ENCODE measurements at regions not wholly inside any gene's neighbourhood (a gene's known extent, or its start where the extent isn't known, plus 50 kb on each side); places are given as distances from the start of the nearest gene placed in this dataset.
A peak's percentile ranks its signal among the peaks of the same experiment; 100 is the strongest.
"Not testable (repeated sequence)": the region's sequence is repeated elsewhere in the genome, so short reads cannot be mapped to it uniquely, and the experiment has no call there.

DNA sequence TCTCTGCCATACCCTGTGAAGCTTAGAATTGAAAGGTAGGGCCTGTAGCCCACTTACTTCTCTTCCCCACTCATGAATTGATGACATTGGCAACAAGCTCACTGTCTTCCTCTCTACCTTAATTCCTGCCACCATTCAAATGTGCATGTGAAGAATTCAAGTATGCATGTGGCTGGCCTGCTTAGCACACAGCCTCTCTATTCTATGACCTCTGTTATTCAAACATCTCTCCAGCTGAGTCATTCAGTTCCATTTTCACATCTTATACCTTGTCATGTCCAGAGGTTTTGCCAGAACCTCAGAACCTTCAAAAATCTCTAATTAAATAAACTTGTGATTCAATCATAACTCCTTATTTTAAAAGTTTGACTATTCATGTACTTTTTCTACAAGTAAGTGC lies 114.7 kb upstream of the MAN2A1 start:
- no peak for DNase-seq (ENCODE audit: low read depth)

DNA sequence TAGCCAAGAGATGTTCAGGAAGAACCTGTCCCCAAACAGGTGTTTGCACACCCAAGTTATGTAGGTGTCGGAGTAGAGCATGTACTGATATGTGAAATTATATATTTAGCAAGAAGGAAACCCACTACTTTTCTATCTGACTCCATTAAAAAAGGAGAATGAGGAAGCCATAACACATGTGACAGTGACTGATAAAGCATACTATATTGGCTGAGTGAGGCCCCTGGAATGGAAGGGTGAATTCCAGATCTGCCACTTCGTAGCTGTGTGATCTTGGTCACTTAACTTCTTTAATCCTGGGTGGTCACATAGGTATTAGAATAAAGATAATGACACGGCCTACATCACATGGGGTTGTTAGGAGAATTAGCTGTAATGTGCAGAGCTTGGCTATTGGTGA lies 116.0 kb upstream of the MAN2A1 start:
- DNase-seq (ENCODE audit: low read depth) = no peak

DNA sequence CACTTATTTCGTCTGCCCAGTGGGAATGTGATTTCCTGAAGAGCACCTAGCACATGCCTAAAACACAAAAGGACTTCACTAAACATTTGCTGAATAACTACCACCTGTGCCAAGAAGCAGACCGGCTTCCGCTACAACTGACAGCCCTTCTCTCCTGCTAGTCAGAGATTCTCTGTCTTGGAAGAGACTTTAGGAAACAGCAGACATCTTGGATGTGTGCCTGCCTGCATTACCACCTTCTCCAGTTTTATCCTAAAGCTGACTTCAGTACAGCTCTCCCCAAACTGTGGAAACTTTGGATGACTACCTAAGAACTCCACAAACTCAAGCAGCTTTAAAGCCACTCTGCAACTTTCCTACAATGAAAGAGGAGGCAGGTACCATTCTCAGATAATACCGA lies 116.5 kb upstream of the MAN2A1 start:
- no peak for DNase-seq (ENCODE audit: low read depth)

DNA sequence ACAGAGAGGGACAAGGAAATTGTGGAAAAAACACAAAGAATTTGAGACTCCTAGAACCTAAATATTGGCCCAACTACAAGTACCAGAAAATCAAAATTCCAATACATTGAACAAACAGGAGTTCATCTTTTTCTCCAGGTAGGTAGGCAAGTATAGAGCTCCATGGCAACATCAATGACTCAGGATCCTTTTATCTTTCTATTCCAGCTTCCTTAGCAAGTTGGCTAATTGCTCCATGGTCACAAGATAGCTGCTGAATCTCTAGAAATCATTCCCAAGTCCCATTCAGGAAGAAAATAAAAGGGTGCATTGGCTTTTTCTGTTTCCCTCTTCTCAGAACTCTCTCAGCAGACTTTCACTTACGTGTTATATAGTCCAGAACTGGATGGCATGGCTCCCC lies 117.9 kb upstream of the MAN2A1 start:
- no peak for DNase-seq (ENCODE audit: low read depth)

DNA sequence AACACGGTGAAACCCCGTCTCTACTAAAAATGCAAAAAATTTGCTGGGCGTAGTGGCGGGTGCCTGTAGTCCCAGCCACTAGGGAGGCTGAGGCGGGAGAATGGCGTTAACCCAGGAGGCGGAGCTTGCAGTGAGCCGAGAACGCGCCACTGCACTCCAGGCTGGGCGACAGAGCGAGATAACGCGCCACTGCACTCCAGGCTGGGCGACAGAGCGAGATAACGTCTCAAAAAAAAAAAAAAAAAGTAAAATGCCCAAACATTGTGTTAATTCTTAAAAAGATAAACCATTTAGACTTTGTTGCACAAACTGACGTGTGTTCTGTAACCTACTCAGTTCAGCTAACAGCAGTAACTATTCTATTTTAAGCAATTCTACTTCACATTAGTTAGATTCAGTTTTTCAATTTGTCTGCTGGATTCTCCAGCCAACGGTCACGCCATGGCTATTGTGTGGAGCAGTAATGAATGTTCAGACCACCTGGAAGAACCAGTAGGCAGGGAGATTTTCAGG lies 119.3 kb upstream of the MAN2A1 start:
- DNase-seq (ENCODE audit: low read depth) = no peak

DNA sequence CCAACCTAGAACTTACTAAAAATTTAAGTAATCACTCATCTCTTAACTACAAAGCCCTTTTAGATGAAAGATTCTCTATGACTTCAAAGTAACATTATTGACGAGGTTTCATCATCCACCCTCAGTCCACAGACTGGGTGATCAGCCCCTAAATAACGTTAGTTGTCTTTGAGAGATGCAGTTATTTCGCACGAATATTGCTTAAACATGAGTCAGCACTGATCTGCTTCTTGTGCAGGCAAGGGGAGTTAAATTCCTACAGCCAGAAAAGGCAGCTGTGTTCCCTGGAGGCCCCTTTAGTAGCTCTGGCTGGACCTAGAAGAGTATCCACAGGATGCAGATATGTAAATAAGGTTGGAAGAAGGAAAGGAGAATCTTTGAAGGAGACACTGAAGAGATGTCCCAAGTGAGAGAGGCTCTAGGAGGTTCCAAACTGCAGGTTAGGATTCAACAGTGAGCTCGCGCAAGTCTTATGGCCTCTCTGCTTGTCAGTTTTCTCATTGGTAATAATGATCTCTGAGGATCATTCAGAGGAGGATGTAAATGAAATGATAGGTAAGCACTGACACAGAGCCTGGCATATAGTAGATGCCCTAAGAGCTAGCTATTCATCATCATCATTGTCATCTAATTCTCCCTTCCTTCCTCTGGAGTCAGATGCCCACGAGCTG lies 122.2 kb upstream of the MAN2A1 start:
- peak; percentile 10 for DNase-seq (ENCODE audit: low read depth)

DNA sequence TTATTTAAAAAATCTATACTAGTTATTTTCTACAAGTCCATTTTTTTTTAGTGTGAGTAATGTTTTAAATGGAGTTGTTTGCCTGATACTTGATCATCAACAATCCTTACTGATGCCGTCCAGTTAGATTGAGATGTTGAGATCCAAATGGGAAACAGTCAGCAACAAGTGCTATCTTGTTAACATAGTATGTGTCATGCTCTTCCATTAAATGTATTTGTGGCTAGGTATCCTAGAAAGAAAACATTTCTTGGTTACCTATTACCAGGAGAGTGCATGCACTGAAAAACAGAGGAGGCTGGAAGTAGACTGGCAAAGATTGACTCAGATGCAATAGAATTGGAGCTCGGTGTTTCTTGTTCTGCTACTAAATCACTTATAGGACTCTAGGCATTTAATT lies 123.4 kb upstream of the MAN2A1 start:
- no peak for DNase-seq (ENCODE audit: low read depth)

DNA sequence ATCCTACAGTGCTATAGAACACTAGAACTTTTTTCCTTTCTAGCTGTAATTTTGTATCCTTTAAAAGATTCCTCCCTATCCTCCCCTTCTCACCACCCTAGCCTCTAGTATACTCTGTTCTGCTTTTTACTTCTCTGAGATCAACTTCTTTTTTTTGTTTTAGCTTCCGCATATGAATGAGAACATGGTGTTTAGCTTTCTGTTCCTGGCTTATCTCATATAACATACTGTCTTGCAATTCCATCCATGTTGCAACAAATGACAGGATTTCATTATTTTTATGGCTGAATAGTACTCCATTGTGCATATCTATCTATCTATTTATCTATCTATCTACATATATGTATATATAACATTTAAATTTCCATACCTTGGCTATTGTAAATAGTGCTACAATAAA lies 126.0 kb upstream of the MAN2A1 start:
- DNase-seq (ENCODE audit: low read depth) = no peak

DNA sequence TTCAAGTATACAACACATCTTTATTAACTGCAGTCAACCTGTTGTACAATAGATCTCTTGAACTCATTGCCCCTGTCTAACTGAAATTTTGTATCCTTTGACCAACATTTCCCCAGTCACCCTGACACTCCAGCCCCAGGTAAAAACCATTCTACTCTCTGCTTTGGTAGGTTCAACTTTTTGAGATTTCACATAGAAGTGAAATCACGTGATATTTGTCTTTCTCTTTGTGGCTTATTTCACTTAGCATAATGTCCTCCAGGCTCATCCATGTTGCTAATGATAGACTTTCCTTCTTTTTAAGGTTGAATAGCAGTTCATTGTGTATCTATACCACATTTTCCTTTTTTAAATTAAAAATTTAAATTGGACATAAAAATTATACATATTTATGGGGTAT lies 126.5 kb upstream of the MAN2A1 start:
- no peak for DNase-seq (ENCODE audit: low read depth)

DNA sequence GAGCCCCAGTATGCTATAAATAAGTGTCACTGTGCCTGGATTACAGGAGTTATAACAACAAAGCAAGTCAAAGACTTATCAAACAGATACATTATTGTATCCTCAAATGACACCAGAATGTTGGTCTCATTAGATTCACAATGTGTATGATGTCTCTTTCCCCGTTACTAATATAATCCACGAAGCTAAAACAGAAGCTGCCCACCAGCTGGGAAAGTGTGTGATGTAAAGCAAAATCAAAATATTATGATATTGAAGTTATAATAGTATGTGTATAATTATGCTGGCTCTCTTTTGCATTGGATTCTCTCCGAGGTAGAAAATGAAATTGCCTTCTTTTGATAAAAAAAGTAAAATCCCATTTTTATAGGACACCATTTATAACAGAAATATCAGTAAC lies 127.3 kb upstream of the MAN2A1 start:
- no peak for DNase-seq (ENCODE audit: low read depth)

DNA sequence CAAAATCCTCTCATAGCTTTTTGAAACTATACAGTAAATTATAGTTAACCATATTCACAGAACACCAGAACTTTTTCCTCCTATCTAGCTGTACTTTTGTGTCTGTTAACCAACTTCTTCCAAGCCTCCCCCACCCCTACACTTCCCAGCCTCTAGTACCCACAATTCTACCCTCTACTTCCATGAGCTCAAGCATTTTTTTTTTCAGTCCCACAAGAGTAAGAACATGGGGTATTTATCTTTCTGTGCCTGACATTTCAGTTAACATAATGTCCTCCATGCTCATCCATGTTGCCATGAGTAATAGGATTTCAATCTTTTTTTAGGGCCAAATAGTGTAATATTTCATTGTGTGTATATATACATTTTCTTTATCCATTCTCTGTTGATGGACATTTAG lies 128.3 kb upstream of the MAN2A1 start:
- no peak for DNase-seq (ENCODE audit: low read depth)

DNA sequence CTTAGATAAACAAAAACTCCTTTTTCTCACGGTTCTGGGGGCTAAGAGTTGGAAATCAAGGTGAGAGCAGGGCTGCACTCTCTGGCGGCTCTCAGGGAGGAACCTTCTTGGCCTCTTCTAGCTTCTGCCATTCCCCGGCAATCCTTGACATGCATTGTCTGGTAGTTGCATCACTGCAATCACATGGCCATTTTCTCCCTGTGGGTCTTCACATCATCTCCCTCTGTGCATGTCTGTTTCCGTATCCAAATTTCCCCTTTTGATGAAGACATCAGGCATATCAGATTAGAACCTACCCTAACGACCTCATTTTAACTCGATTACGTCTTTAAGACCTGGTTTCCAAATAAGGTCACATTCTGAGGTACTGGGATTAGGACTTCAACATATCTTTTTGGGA lies 129.2 kb upstream of the MAN2A1 start:
- no peak for DNase-seq (ENCODE audit: low read depth)

DNA sequence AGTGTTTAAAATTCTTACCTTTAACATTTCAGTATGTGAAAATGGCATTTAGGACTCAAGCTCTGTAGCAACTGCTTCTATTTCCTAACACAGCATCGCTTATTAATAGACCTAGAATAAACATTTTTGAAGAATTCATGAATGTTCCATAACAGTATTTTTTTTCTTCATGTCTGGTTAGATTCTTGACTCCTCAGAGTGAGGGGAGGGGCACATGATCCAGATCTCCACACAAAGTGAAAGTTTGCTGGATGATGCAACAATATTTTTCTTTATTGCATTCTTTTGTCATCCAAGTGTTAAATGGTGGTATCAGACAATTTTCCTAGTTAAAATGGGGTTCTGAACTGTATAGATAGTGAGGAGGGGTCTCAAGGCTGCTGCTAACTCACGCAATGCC lies 130.8 kb upstream of the MAN2A1 start:
- no peak for DNase-seq (ENCODE audit: low read depth)

DNA sequence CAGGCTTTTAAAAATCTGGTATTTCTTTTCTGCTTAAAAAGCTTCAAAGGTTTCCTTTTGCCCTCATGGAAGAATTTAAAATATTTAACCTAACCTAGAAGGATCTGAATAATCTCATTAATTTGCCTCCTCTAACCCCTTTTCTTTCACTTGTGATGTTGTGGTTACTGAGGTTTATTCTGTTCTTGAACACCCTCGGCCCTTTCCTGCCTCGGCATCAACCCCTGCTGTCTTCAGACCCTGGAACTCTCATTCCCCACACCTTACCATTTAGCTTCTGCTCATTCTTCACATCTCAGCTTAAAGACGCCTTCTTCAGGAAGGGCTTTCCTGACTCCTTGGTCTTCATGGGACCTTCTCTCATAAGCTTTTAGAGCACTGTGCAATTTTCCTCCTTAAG lies 131.4 kb upstream of the MAN2A1 start:
- DNase-seq (ENCODE audit: low read depth) = no peak

DNA sequence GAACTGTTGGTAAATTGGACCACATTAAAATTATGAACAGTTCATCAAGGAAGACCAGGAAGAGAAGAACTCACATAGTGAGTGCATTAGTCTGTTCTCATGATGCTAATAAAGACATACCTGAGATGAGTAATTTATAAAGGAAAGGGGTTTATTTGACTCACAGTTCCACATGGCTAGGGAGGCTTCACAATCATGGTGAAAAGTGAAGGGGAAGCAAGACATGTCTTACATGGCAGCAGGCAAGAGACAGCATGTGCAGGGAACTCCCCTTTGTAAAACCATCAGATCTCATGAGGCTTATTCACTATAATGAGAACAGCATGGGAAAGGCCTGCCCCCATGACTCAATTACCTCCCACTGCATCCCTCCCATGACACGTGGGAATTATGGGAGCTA lies 135.9 kb upstream of the MAN2A1 start:
- DNase-seq (ENCODE audit: low read depth) = no peak

DNA sequence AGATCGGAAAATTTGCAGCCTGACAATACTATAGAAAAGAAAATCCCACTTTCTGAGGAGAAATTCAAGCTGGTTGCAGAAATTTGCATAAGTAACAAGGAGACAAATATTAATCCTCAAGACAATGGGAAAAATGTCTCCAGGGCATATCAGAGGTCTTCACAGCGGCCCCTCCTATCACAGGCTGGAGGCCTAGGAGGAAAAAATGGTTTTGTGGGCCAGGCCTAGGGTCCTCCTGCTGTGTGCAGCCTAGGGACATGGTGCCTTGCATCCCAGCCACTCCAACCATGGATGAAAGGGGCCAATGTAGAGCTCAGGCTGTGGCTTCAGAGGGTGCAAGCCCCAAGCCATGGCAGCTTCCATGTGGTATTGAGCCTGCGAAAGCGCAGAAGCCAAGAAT lies 138.5 kb upstream of the MAN2A1 start:
- not testable (repeated sequence) for DNase-seq (ENCODE audit: low read depth)

DNA sequence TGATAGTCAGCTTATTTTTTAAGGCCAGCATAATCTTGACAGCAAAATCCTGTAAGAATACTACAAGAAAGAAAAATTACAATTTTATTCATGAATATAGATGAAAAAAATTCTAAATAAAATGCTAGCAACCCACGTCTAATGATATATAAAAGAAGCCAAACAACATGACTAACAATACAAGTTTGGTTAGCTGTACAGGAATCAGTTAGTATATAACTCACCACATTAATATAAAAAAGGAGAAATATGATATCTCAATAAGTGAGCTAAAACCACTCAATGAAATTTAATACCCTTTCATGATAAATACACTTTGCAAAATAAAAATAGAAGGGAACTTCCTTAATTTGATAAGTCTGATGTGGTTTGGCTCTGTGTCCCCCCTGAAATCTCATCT lies 139.7 kb upstream of the MAN2A1 start:
- DNase-seq (ENCODE audit: low read depth) = no peak

DNA sequence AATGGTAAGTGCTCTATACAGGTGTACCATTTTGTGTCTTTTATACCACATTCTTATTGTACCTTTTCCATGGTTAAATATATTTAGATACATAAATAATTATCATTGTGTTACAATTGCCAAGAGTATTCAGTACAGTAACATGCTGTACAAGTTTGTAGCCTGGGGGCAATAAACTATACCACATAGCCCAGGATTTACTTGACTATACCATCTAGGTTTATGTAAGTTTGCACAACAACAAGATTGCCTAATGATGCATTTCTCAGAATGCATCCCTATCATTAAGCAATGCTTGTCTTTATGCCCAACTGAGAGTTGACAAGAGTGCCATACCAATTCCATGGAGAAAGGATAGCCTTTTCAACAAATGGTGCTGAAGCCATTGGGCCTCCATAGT lies 136.7 kb upstream of the PJA2 start:
- DNase-seq (ENCODE audit: low read depth) = no peak

DNA sequence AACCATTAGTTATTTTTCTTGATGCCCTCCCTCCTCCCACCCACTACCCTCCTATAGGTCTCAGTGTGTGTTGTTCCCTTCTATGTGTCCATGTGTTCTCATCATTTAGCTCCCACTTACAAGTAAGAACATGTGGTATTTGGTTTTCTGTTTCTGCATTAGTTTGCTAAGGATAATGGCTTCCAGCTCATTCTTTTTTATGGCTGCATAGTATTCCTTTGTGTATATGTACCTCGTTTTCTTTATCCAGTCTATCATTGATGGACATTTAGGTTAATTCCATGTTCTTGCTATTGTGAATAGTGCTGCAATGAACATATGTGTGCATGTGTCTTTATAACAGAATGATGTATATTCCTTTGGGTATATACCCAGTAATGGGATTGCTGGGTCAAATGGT lies 135.1 kb upstream of the PJA2 start:
- DNase-seq (ENCODE audit: low read depth) = not testable (repeated sequence)

DNA sequence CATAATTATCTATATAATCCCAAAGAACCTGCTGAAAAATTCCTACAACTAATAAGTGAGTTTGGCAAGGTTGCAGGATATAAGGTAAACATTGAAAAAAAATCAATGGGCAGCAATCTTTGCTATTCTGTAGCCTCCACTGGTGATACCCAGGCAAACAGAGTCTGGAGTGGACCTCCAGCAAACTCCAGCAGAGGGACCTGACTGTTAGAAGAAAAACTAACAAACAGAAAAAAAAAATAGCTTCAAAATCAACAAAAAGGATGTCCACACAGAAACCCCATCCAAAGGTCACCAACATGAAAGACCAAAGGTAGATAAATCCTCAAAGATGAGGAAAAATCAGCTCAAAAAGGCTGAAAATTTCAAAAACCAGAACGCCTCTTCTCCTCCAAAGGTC lies 128.9 kb upstream of the PJA2 start:
- not testable (repeated sequence) for DNase-seq (ENCODE audit: low read depth)

DNA sequence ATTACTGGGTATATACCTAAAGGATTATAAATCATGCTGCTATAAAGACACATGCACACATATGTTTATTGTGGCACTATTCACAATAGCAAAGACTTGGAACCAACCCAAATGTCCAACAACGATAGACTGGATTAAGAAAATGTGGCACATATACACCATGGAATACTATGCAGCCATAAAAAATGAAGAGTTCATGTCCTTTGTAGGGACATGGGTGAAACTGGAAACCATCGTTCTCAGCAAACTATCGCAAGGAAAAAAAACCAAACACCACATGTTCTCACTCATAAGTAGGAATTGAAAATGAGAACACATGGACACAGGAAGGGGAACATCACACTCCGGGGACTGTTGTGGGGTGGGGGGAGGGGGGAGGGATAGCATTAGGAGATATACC lies 125.3 kb upstream of the PJA2 start:
- DNase-seq (ENCODE audit: low read depth) = not testable (repeated sequence)

DNA sequence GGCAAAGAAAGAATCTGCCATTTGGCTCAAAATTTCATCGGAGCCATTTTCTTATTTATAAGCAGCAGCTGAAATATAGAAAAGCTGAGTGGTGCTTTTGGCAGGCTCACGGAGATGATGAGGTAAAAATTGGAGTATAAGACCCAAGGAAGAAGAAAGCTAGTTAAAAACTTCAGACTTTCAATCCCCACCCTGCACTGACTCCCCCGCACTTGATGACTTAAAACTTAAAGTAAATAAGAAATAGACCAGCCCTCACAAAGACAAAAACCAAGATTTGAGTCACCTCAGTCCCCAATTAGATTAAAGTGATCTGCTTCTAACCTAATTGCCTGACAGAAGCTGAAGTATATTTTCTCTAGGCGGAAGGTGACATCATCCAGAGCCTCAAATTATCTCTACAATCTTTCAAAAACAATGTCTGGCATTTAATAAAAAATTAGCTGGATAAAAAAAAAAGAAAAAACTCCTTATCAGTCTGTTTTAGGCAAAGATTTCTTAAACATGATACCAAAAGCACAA lies 124.0 kb upstream of the PJA2 start:
- DNase-seq (ENCODE audit: low read depth) = no peak

DNA sequence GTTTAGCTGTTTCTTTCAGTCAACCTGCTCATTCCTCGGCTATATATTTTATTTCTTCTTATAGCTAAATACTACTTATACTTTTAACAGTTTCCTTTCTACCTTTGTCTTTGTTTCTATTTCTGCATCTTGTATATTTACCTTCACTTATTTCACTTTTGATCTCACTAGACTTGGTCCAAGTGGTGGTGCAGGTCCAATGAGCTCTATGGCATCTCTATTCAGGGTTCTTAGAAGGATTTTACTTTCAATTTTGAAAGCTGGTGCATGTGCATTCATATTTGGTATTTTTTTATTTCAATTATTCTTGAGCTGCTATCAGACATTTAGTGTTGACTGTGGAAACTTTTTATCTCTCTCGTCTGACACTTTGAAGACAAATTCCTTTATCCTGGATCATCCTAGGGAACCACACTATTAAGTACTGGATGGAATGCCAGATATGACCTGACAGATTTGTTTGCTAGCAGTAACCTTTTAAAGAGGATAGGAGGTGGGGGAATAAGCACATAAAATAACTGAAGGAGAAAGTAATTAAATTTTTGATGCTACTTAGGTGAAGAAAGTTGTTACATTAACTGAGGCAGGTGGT lies 123.1 kb upstream of the PJA2 start:
- no peak for DNase-seq (ENCODE audit: low read depth)

DNA sequence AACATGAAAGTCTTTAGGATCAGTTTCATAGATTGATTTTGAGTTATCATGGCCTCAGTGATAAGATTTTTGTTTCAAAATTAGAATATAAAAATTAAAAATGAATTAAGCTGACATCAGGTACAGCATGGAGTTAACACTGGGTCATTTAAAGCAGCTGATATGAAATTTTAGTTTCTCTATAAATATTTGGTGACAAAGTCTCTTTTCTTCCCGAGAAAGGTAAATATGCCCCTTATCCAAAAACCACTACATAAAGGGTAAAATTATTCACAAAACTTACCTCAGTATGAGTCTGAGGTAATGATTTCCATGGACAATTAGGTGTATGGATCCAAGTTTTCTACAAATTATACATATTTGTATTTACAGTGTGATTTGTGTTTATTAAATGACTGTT lies 121.5 kb upstream of the PJA2 start:
- DNase-seq (ENCODE audit: low read depth) = no peak

Measured in GM04504 (cell line).